ENCODE measurements at regions not wholly inside any gene's neighbourhood (a gene's known extent, or its start where the extent isn't known, plus 50 kb on each side); places are given as distances from the start of the nearest gene placed in this dataset.

DNA sequence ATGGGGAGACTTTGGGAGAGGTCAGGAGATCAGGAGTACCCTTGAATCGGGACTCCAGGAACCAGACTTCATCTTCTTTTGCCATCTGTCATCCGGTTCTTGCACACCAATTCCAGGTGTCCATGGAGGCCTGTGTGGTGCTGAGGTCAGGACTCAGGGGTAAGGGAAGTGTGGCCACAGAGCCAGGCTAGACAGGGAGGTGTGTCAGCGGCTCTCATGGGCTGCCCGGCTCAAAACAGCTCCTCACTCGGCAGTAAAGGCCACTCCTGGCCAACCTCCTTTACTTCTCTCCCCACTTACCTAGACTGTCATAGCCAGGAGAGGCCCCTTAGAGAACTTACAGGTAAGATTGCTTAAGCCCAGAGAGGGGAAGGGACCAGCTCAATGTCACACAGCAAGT is 75.7 kb upstream of the NECTIN1 start:
- Histone ChIP-seq H3K4me2 (replicated peaks; ENCODE audit: extremely low read depth, low read length, poor library complexity, severe bottlenecking) (no peak overlapping the region), H3K27ac (ENCODE audit: low read depth in 1 of 2, low read length in 2 of 2) (no peak overlapping the region), H2AFZ (ENCODE audit: insufficient read depth, low read depth, low read length, poor library complexity, severe bottlenecking) (no peak overlapping the region), H3K9ac (ENCODE audit: insufficient read depth, low read length, poor library complexity, severe bottlenecking) (no peak overlapping the region), H3K9me3 (replicated peaks in 1 of 2; ENCODE audit: control insufficient read depth in 1 of 2, insufficient read depth in 1 of 2, low read length in 2 of 2) (no peaks in the 10 kb centered on the region), H3K27me3 (ENCODE audit: control insufficient read depth in 2 of 2, insufficient read depth in 2 of 2, low read length in 2 of 2) (no peaks in the 10 kb centered on the region), H3K36me3 (replicated peaks in 1 of 2; ENCODE audit: control insufficient read depth in 1 of 2, insufficient read depth in 2 of 2, low read length in 2 of 2) (no peaks in the 10 kb centered on the region), H4K20me1 (ENCODE audit: insufficient read depth, low read length) (no peaks in the 10 kb centered on the region), H3K79me2 (ENCODE audit: insufficient read depth, low read length) (no peaks in the 10 kb centered on the region), H3K4me1 (ENCODE audit: control insufficient read depth in 1 of 2, insufficient read depth in 2 of 2, low read length in 2 of 2) (no peaks in the 10 kb centered on the region), H3K4me3 (replicated peaks in 1 of 3; ENCODE audit: low read depth in 2 of 3, low read length in 3 of 3) (no peak overlapping the region)
- peaks cover 9% of the 10 kb centered on the region in 3 donors for H3K27me3 Mint-ChIP-seq (ENCODE audit: low read depth in 3 of 3)
- H3K36me3 Mint-ChIP-seq = no peaks in the 10 kb centered on the region
- 63% methylated on average over 1 of the region's 5 CpGs for WGBS (ENCODE audit: insufficient coverage)
- H3K27ac Mint-ChIP-seq = no peak overlapping the region
- TF ChIP-seq CTCF (IDR thresholded peaks at IDR 0.05) = no peak
- H3K4me3 Mint-ChIP-seq = no peak overlapping the region
- no peak for DNase-seq
- H3K4me1 Mint-ChIP-seq = no peaks in the 10 kb centered on the region
- no peaks in the 10 kb centered on the region for H3K9me3 Mint-ChIP-seq
- intact Hi-C loops (cut with micrococcal nuclease) = no loop called here

- Histone ChIP-seq H3K9ac (ENCODE audit: insufficient read depth, low read length, poor library complexity, severe bottlenecking) (no peak overlapping the region), H4K20me1 (ENCODE audit: insufficient read depth, low read length) (no peaks in the 10 kb centered on the region), H3K4me2 (replicated peaks; ENCODE audit: extremely low read depth, low read length, poor library complexity, severe bottlenecking) (no peak overlapping the region), H3K27me3 (ENCODE audit: control insufficient read depth in 2 of 2, insufficient read depth in 2 of 2, low read length in 2 of 2) (no peaks in the 10 kb centered on the region), H3K4me1 (ENCODE audit: control insufficient read depth in 1 of 2, insufficient read depth in 2 of 2, low read length in 2 of 2) (no peaks in the 10 kb centered on the region), H2AFZ (ENCODE audit: insufficient read depth, low read depth, low read length, poor library complexity, severe bottlenecking) (no peak overlapping the region), H3K4me3 (replicated peaks in 1 of 3; ENCODE audit: low read depth in 2 of 3, low read length in 3 of 3) (no peak overlapping the region), H3K27ac (ENCODE audit: low read depth in 1 of 2, low read length in 2 of 2) (no peak overlapping the region), H3K36me3 (replicated peaks in 1 of 2; ENCODE audit: control insufficient read depth in 1 of 2, insufficient read depth in 2 of 2, low read length in 2 of 2) (no peaks in the 10 kb centered on the region), H3K79me2 (ENCODE audit: insufficient read depth, low read length) (no peaks in the 10 kb centered on the region), H3K9me3 (replicated peaks in 1 of 2; ENCODE audit: control insufficient read depth in 1 of 2, insufficient read depth in 1 of 2, low read length in 2 of 2) (no peaks in the 10 kb centered on the region)
- Mint-ChIP-seq H3K4me1 (no peaks in the 10 kb centered on the region), H3K27ac (no peak overlapping the region), H3K36me3 (no peaks in the 10 kb centered on the region), H3K4me3 (no peak overlapping the region), H3K27me3 (ENCODE audit: low read depth in 3 of 3) (peaks cover 9% of the 10 kb centered on the region in 3 donors), H3K9me3 (no peaks in the 10 kb centered on the region)
- WGBS (ENCODE audit: insufficient coverage) = 82% methylated on average over 5 of the region's 6 CpGs
- no peak for TF ChIP-seq CTCF (IDR thresholded peaks at IDR 0.05)
- intact Hi-C loops (cut with micrococcal nuclease) = no loop called here
- no peak for DNase-seq
Measured at GRCh38 chr11:119803726-119804294, 74.8 kb upstream of the NECTIN1 start.
